ENCODE measurements at regions not wholly inside any gene's neighbourhood (a gene's known extent, or its start where the extent isn't known, plus 50 kb on each side); places are given as distances from the start of the nearest gene placed in this dataset.

DNA sequence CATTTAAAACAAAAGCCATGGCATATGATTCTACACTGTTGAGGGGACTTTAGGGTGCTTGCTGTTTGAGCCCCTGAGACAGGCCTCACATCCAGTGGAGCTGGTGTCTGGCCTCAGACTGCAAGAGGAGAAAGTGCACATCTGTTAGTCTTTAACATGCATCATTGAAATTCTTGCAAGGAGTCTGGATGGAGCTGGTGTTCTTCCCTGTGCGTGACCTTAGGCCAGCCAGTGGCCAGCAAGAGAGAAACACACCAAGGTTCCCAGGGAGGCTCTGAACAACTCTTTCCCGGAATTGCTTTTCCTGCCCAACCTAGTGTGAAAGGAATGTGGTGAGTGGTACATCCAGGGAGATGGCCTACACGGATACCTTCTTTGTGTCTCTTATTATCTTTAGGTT lies 282.8 kb upstream of the TNC start:
- Histone ChIP-seq H3K27me3 (ENCODE audit: control insufficient read depth, insufficient read depth, low read length) (no peaks in the 10 kb centered on the region), H3K4me1 (ENCODE audit: control insufficient read depth, insufficient read depth, low read length) (no peaks in the 10 kb centered on the region), H3K4me3 (ENCODE audit: low read depth in 2 of 2, low read length in 2 of 2) (no peak overlapping the region), H3K9me3 (ENCODE audit: control insufficient read depth, insufficient read depth, low read depth, low read length) (no peaks in the 10 kb centered on the region), H3K27ac (ENCODE audit: low read length) (no peak overlapping the region), H3K36me3 (ENCODE audit: control insufficient read depth, insufficient read depth, low read length) (no peaks in the 10 kb centered on the region)
- in situ Hi-C loops (cut with HindIII; ENCODE audit: low pct_unique_long_range_greater_than_20kb, low sequenced_read_pairs) (no loop called here), intact Hi-C loops (cut with micrococcal nuclease; ENCODE audit: unreplicated experiment) (no loop called here)
- DNase-seq (ENCODE audit: low read depth, low spot score) (no peak), ATAC-seq (no peak)
- no TSS peak for BruUV-seq (replicated peaks)
- POLR2A ChIA-PET = no interaction called here
- TF ChIP-seq, protein P1, sequence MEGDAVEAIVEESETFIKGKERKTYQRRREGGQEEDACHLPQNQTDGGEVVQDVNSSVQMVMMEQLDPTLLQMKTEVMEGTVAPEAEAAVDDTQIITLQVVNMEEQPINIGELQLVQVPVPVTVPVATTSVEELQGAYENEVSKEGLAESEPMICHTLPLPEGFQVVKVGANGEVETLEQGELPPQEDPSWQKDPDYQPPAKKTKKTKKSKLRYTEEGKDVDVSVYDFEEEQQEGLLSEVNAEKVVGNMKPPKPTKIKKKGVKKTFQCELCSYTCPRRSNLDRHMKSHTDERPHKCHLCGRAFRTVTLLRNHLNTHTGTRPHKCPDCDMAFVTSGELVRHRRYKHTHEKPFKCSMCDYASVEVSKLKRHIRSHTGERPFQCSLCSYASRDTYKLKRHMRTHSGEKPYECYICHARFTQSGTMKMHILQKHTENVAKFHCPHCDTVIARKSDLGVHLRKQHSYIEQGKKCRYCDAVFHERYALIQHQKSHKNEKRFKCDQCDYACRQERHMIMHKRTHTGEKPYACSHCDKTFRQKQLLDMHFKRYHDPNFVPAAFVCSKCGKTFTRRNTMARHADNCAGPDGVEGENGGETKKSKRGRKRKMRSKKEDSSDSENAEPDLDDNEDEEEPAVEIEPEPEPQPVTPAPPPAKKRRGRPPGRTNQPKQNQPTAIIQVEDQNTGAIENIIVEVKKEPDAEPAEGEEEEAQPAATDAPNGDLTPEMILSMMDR (IDR thresholded peaks at IDR 0.05) = no peak
- TF ChIP-seq POLR2AphosphoS5 (IDR thresholded peaks at IDR 0.05; ENCODE audit: low read depth, low read length) = no peak
- TF ChIP-seq, protein P2, sequence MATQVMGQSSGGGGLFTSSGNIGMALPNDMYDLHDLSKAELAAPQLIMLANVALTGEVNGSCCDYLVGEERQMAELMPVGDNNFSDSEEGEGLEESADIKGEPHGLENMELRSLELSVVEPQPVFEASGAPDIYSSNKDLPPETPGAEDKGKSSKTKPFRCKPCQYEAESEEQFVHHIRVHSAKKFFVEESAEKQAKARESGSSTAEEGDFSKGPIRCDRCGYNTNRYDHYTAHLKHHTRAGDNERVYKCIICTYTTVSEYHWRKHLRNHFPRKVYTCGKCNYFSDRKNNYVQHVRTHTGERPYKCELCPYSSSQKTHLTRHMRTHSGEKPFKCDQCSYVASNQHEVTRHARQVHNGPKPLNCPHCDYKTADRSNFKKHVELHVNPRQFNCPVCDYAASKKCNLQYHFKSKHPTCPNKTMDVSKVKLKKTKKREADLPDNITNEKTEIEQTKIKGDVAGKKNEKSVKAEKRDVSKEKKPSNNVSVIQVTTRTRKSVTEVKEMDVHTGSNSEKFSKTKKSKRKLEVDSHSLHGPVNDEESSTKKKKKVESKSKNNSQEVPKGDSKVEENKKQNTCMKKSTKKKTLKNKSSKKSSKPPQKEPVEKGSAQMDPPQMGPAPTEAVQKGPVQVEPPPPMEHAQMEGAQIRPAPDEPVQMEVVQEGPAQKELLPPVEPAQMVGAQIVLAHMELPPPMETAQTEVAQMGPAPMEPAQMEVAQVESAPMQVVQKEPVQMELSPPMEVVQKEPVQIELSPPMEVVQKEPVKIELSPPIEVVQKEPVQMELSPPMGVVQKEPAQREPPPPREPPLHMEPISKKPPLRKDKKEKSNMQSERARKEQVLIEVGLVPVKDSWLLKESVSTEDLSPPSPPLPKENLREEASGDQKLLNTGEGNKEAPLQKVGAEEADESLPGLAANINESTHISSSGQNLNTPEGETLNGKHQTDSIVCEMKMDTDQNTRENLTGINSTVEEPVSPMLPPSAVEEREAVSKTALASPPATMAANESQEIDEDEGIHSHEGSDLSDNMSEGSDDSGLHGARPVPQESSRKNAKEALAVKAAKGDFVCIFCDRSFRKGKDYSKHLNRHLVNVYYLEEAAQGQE (IDR thresholded peaks at IDR 0.05; ENCODE audit: insufficient read depth in 1 of 2, low read depth in 2 of 2, low read length in 1 of 2) = no peak
- CTCF ChIA-PET = no interaction called here

DNA sequence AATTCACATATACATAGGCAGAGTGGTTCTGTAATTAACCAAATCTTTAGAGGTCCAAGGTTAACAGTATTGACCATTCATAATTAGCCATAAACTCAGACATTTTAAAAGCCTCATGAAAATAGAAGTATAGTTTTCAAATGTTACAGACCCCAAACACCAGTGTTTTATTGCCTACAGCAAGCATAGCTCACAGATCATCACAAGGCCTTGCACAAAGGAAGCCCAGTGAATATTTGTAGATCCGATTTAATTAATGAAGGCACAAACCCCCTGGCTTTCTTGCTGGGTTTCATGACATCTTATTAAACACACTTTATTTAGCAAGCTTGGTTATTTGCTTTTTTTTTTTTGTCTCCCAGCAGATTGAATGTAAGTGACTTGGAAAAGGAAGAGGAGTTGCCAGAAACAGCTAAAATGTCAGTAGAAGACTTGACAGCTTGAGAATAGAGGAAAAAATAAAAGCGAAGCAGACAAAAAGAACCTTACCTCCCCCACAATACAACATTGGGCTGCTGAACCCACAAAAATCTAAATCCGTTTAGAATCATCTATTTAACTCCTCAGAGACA lies 283.9 kb upstream of the TNC start:
- ChIA-PET POLR2A (no interaction called here), CTCF (no interaction called here)
- Histone ChIP-seq H3K36me3 (ENCODE audit: control insufficient read depth, insufficient read depth, low read length) (no peaks in the 10 kb centered on the region), H3K4me1 (ENCODE audit: control insufficient read depth, insufficient read depth, low read length) (no peaks in the 10 kb centered on the region), H3K27me3 (ENCODE audit: control insufficient read depth, insufficient read depth, low read length) (no peaks in the 10 kb centered on the region), H3K9me3 (ENCODE audit: control insufficient read depth, insufficient read depth, low read depth, low read length) (no peaks in the 10 kb centered on the region), H3K4me3 (ENCODE audit: low read depth in 2 of 2, low read length in 2 of 2) (no peak overlapping the region), H3K27ac (ENCODE audit: low read length) (no peak overlapping the region)
- BruUV-seq (replicated peaks) = no TSS peak
- TF ChIP-seq, protein P2 (IDR thresholded peaks at IDR 0.05; ENCODE audit: insufficient read depth in 1 of 2, low read depth in 2 of 2, low read length in 1 of 2) = no peak
- TF ChIP-seq TCF7L2 (IDR thresholded peaks at IDR 0.05; ENCODE audit: low read depth, low read length) (no peak), POLR2AphosphoS5 (IDR thresholded peaks at IDR 0.05; ENCODE audit: low read depth, low read length) (no peak), SIN3A (IDR thresholded peaks at IDR 0.05; ENCODE audit: borderline replicate concordance, insufficient read depth, low read depth, low read length) (no peak)
- TF ChIP-seq, protein P1 (IDR thresholded peaks at IDR 0.05) = no peak
- intact Hi-C loops (cut with micrococcal nuclease; ENCODE audit: unreplicated experiment) = no loop called here
- ATAC-seq (no peak), DNase-seq (ENCODE audit: low read depth, low spot score) (no peak)
- in situ Hi-C loops (cut with HindIII; ENCODE audit: low pct_unique_long_range_greater_than_20kb, low sequenced_read_pairs) = no loop called here
